PC-9 (cell line): ENCODE measurements at regions not wholly inside any gene's neighbourhood (a gene's known extent, or its start where the extent isn't known, plus 50 kb on each side); places are given as distances from the start of the nearest gene placed in this dataset.

ENCODE experiments used
- BruUV-seq: library from RNA; stranded (reverse); fragments of 400-500 nt; replicated peaks from 2 replicates; lab custom pipeline; 2021; lab: Mats Ljungman, UMichigan
- CTCF ChIA-PET: fragments of 300-600 bp; sonication (Branson Sonifier 250); formaldehyde crosslinking; loops from one replicate; lab custom pipeline; 2022; ENCODE audit warnings: antibody characterized with exemption; lab: Charles Lee
- POLR2A ChIA-PET: fragments of 300-600 bp; sonication (Branson Sonifier 250); formaldehyde crosslinking; loops from one replicate; lab custom pipeline; 2022; ENCODE audit warnings: antibody characterized with exemption; ENCODE audit not compliant: unreplicated experiment; lab: Charles Lee
- DNase-seq, 2 experiments: peaks; one replicate each; pipeline versions ENCODE4 v3.0.0 to v3.0.0-alpha.2; 2015 to 2022; ENCODE audit warnings: mixed read lengths in 1 of 2
- H2AFZ ChIP-seq: fragments of 200-600 bp; sonication (generic); 2 replicates; pipeline ENCODE4 v1.8.1; 2017; ENCODE audit warnings: antibody characterized with exemption
- H3F3A ChIP-seq: fragments of 200-600 bp; sonication (generic); 2 replicates; pipeline ENCODE4 v1.8.1; 2017; ENCODE audit warnings: antibody characterized with exemption, mild to moderate bottlenecking, low read depth; ENCODE audit not compliant: insufficient read depth
- H3K27ac ChIP-seq: fragments of 200-600 bp; sonication (generic); 2 replicates; pipeline ENCODE4 v1.6.1; 2016; ENCODE audit warnings: mixed run types
- H3K27me3 ChIP-seq: fragments of 200-600 bp; sonication (generic); 2 replicates; pipeline ENCODE4 v1.6.1; 2016; ENCODE audit warnings: low read depth, mixed run types; ENCODE audit not compliant: insufficient read depth
- H3K36me3 ChIP-seq: fragments of 200-600 bp; sonication (generic); 2 replicates; pipeline ENCODE4 v1.6.1; 2016; ENCODE audit warnings: low read depth, mixed run types
- H3K4me1 ChIP-seq: fragments of 200-600 bp; sonication (generic); replicated peaks from 2 replicates; pipeline ENCODE4 v1.6.1; 2016; ENCODE audit warnings: mixed run types; ENCODE audit not compliant: insufficient read depth
- H3K4me2 ChIP-seq: fragments of 200-600 bp; sonication (generic); 2 replicates; pipeline ENCODE4 v1.6.1; 2017; ENCODE audit warnings: mixed run types
- H3K4me3 ChIP-seq: fragments of 200-600 bp; sonication (generic); 2 replicates; pipeline ENCODE4 v1.6.1; 2016; ENCODE audit warnings: mixed run types
- H3K79me2 ChIP-seq: fragments of 200-600 bp; sonication (generic); 2 replicates; pipeline ENCODE4 v1.6.1; 2017; ENCODE audit warnings: low read depth, mixed run types
- H3K9me2 ChIP-seq: fragments of 200-600 bp; sonication (generic); 2 replicates; pipeline ENCODE4 v1.8.1; 2017; ENCODE audit warnings: mild to moderate bottlenecking; ENCODE audit not compliant: insufficient read depth
- H3K9me3 ChIP-seq: fragments of 200-600 bp; sonication (generic); 2 replicates; pipeline ENCODE4 v1.8.1; 2016; ENCODE audit warnings: low read depth; ENCODE audit not compliant: insufficient read depth
- H4K20me1 ChIP-seq: fragments of 200-600 bp; sonication (generic); 2 replicates; pipeline ENCODE4 v1.8.1; 2017; ENCODE audit not compliant: insufficient read depth
- CTCF ChIP-seq: fragments of 200-600 bp; sonication (generic); conservative IDR thresholded peaks from 2 replicates; pipeline ENCODE4 v1.6.1; 2017; ENCODE audit warnings: mixed run types, antibody characterized with exemption, mild to moderate bottlenecking, moderate library complexity
- EZH2 ChIP-seq: fragments of 200-600 bp; sonication (generic); IDR thresholded peaks from 2 replicates; pipeline ENCODE4 v1.8.0; 2017; ENCODE audit warnings: antibody characterized with exemption, low read depth
- intact Hi-C: fragments of 100-400 bp; cut with micrococcal nuclease; formaldehyde crosslinking; loops from one replicate; pipeline ENCODE4 v1.10.0; 2022; ENCODE audit not compliant: unreplicated experiment

- Histone ChIP-seq H4K20me1 (no peaks in the 10 kb centered on the region), H3K4me2 (no peak overlapping the region), H3K79me2 (no peaks in the 10 kb centered on the region), H2AFZ (no peak overlapping the region), H3F3A (no peaks in the 10 kb centered on the region), H3K27ac (no peak overlapping the region), H3K4me1 (no peaks in the 10 kb centered on the region), H3K9me3 (no peaks in the 10 kb centered on the region), H3K36me3 (no peaks in the 10 kb centered on the region), H3K27me3 (no peaks in the 10 kb centered on the region), H3K9me2 (no peaks in the 10 kb centered on the region), H3K4me3 (no peak overlapping the region)
- DNase-seq: no peak
- no TSS peak for BruUV-seq
- CTCF ChIA-PET: no interaction called here
- intact Hi-C loops: no loop called here
- no peak for TF ChIP-seq EZH2
- no peak for TF ChIP-seq CTCF
- POLR2A ChIA-PET: no interaction called here
These were observed 879.9 kb upstream of the CDH2 start for GRCh38 chr18:29056800-29057199.

- ChIA-PET POLR2A (no interaction called here), CTCF (no interaction called here)
- Histone ChIP-seq H3K9me2 (no peaks in the 10 kb centered on the region), H3K27me3 (no peaks in the 10 kb centered on the region), H3F3A (no peaks in the 10 kb centered on the region), H3K4me2 (no peak overlapping the region), H3K4me1 (no peaks in the 10 kb centered on the region), H3K9me3 (no peaks in the 10 kb centered on the region), H3K79me2 (no peaks in the 10 kb centered on the region), H4K20me1 (no peaks in the 10 kb centered on the region), H3K27ac (no peak overlapping the region), H3K4me3 (no peak overlapping the region), H3K36me3 (no peaks in the 10 kb centered on the region), H2AFZ (no peak overlapping the region)
- TF ChIP-seq CTCF (no peak), EZH2 (no peak)
- no TSS peak for BruUV-seq
- intact Hi-C loops: no loop called here
- DNase-seq: no peak
These were observed 865.0 kb upstream of the CDH2 start for GRCh38 chr18:29041976-29042375.

GRCh38 chr18:29034113-29034856 is 857.4 kb upstream of the CDH2 start:
- DNase-seq: no peak
- Histone ChIP-seq H3K79me2 (no peaks in the 10 kb centered on the region), H3K36me3 (no peaks in the 10 kb centered on the region), H2AFZ (no peak overlapping the region), H3K4me3 (no peak overlapping the region), H3K27me3 (no peaks in the 10 kb centered on the region), H3K27ac (no peak overlapping the region), H3K4me2 (no peak overlapping the region), H3K4me1 (no peaks in the 10 kb centered on the region), H3K9me2 (no peaks in the 10 kb centered on the region), H3F3A (no peaks in the 10 kb centered on the region), H3K9me3 (no peaks in the 10 kb centered on the region), H4K20me1 (no peaks in the 10 kb centered on the region)
- TF ChIP-seq CTCF (no peak), EZH2 (no peak)
- ChIA-PET POLR2A (no interaction called here), CTCF (no interaction called here)
- no TSS peak for BruUV-seq
- intact Hi-C loops: no loop called here
